VCaP (cell line): ENCODE measurements at regions not wholly inside any gene's neighbourhood (a gene's known extent, or its start where the extent isn't known, plus 50 kb on each side); places are given as distances from the start of the nearest gene placed in this dataset.

Source experiments
- H3K27ac ChIP-seq: fragments of 450-650 bp; 2 replicates; pipeline ENCODE4 v1.5.1; 2017
- CTCF ChIP-seq: fragments of 450-650 bp; conservative IDR thresholded peaks from 2 replicates; pipeline ENCODE4 v1.5.1; 2017; ENCODE audit warnings: mild to moderate bottlenecking, moderate library complexity

GRCh38 chr18:10015941-10016819 lies 102.4 kb downstream of the VAPA start:
- H3K27ac ChIP-seq, result no peak overlapping the region
- peak; percentile 38; the same call in 1 of the 2 replicates for TF ChIP-seq CTCF

- no peak overlapping the region for H3K27ac ChIP-seq
- TF ChIP-seq CTCF, result no peak
These were observed 103.2 kb downstream of the VAPA start for GRCh38 chr18:10017043-10017442.

GRCh38 chr18:10018289-10018688 lies 104.5 kb downstream of the VAPA start:
- no peak for TF ChIP-seq CTCF
- no peak overlapping the region for H3K27ac ChIP-seq

- H3K27ac ChIP-seq, result no peak overlapping the region; the same call in 1 of the 2 replicates
- TF ChIP-seq CTCF, result no peak
These were observed 106.4 kb downstream of the VAPA start for GRCh38 chr18:10020171-10020570.

GRCh38 chr18:10022365-10022764 lies 108.5 kb downstream of the VAPA start:
- TF ChIP-seq CTCF, result no peak
- H3K27ac ChIP-seq, result no peak overlapping the region

GRCh38 chr18:10023853-10024570 lies 110.2 kb downstream of the VAPA start:
- TF ChIP-seq CTCF, result no peak
- no peak overlapping the region for H3K27ac ChIP-seq
